CD4-positive, alpha-beta T cell treated with Interleukin-4 for 1 hour (primary cell): ENCODE measurements at regions not wholly inside any gene's neighbourhood (a gene's known extent, or its start where the extent isn't known, plus 50 kb on each side); places are given as distances from the start of the nearest gene placed in this dataset.
"Not testable (repeated sequence)": the region's sequence is repeated elsewhere in the genome, so short reads cannot be mapped to it uniquely, and the experiment has no call there.

Experiments used
- DNase-seq, 2 donors: peaks; one replicate each; pipeline ENCODE4 v3.0.0-alpha.2; 2020 to 2022

- not testable (repeated sequence) for DNase-seq
These were observed 108.2 kb upstream of the PELI1 start for GRCh38 chr2:64252251-64252978.

- DNase-seq, result not testable (repeated sequence)
These were observed 109.2 kb upstream of the PELI1 start for GRCh38 chr2:64253421-64253820.

GRCh38 chr2:64258566-64258965, 114.3 kb upstream of the PELI1 start:
- DNase-seq, result no peak

GRCh38 chr2:64259312-64259711, 115.1 kb upstream of the PELI1 start:
- DNase-seq, result no peak

GRCh38 chr2:64260093-64260803, 116.0 kb upstream of the PELI1 start:
- no peak for DNase-seq

- peak; percentile 35 to 86 for DNase-seq
These were observed 116.6 kb upstream of the PELI1 start for GRCh38 chr2:64260817-64261216.

- DNase-seq, result no peak
These were observed 117.9 kb upstream of the PELI1 start for GRCh38 chr2:64262071-64262470.

GRCh38 chr2:64262816-64263215, 118.6 kb upstream of the PELI1 start:
- no peak for DNase-seq

- DNase-seq, result no peak
These were observed 119.1 kb upstream of the PELI1 start for GRCh38 chr2:64263315-64263714.

- no peak for DNase-seq
These were observed 123.5 kb upstream of the PELI1 start for GRCh38 chr2:64267699-64268098.

GRCh38 chr2:64268330-64269048, 124.3 kb upstream of the PELI1 start:
- DNase-seq, result no peak

GRCh38 chr2:64273524-64274398, 129.5 kb upstream of the PELI1 start:
- peak in 1 of 2 donors; percentile 42 for DNase-seq

- DNase-seq, result no peak
These were observed 130.4 kb upstream of the PELI1 start for GRCh38 chr2:64274399-64275173.

GRCh38 chr2:64275174-64275466, 130.9 kb upstream of the PELI1 start:
- DNase-seq, result no peak

- DNase-seq, result no peak
These were observed 132.3 kb upstream of the PELI1 start for GRCh38 chr2:64276417-64277095.

- peak; percentile 15 to 55 for DNase-seq
These were observed 133.1 kb upstream of the PELI1 start for GRCh38 chr2:64277101-64277849.

GRCh38 chr2:64280812-64281211, 136.6 kb upstream of the PELI1 start:
- not testable (repeated sequence) for DNase-seq

GRCh38 chr2:64283006-64283570, 138.9 kb upstream of the PELI1 start:
- no peak for DNase-seq

GRCh38 chr2:64283641-64284361, 139.6 kb upstream of the PELI1 start:
- DNase-seq, result peak; percentile 39 to 52

- no peak for DNase-seq
These were observed 140.5 kb upstream of the PELI1 start for GRCh38 chr2:64284751-64285150.
